ENCODE measurements at regions not wholly inside any gene's neighbourhood (a gene's known extent, or its start where the extent isn't known, plus 50 kb on each side); places are given as distances from the start of the nearest gene placed in this dataset.
"Not testable (repeated sequence)": the region's sequence is repeated elsewhere in the genome, so short reads cannot be mapped to it uniquely, and the experiment has no call there.

- no peak for DNase-seq
Observed at GRCh38 chr6:6873778-6874177, 234.0 kb upstream of the RREB1 start.

- no peak for DNase-seq
Observed at GRCh38 chr6:6875818-6876470, 231.8 kb upstream of the RREB1 start.

GRCh38 chr6:6877792-6878191 is 230.0 kb upstream of the RREB1 start:
- DNase-seq, result not testable (repeated sequence)

GRCh38 chr6:6878887-6879585 is 228.7 kb upstream of the RREB1 start:
- no peak for DNase-seq

- not testable (repeated sequence) for DNase-seq
Observed at GRCh38 chr6:6879586-6879974, 228.2 kb upstream of the RREB1 start.

- DNase-seq, result no peak
Observed at GRCh38 chr6:6880745-6881437, 226.9 kb upstream of the RREB1 start.

GRCh38 chr6:6881438-6882225 is 226.1 kb upstream of the RREB1 start:
- DNase-seq, result no peak

GRCh38 chr6:6882592-6882991 is 225.2 kb upstream of the RREB1 start:
- DNase-seq, result no peak

GRCh38 chr6:6883011-6883410 is 224.8 kb upstream of the RREB1 start:
- no peak for DNase-seq

GRCh38 chr6:6884193-6884627 is 223.6 kb upstream of the RREB1 start:
- DNase-seq, result no peak

- DNase-seq, result no peak
Observed at GRCh38 chr6:6884916-6885315, 222.8 kb upstream of the RREB1 start.

GRCh38 chr6:6885521-6886170 is 222.1 kb upstream of the RREB1 start:
- no peak for DNase-seq

- DNase-seq, result no peak
Observed at GRCh38 chr6:6886171-6886885, 221.4 kb upstream of the RREB1 start.

GRCh38 chr6:6886886-6887285 is 220.9 kb upstream of the RREB1 start:
- DNase-seq, result no peak

GRCh38 chr6:6889601-6890000 is 218.2 kb upstream of the RREB1 start:
- DNase-seq, result no peak

- DNase-seq, result no peak
Observed at GRCh38 chr6:6890400-6890858, 217.3 kb upstream of the RREB1 start.

- DNase-seq, result no peak
Observed at GRCh38 chr6:6891125-6891721, 216.5 kb upstream of the RREB1 start.

GRCh38 chr6:6891949-6892461 is 215.8 kb upstream of the RREB1 start:
- no peak for DNase-seq

- DNase-seq, result no peak
Observed at GRCh38 chr6:6892744-6893583, 214.8 kb upstream of the RREB1 start.

GRCh38 chr6:6893701-6894100 is 214.1 kb upstream of the RREB1 start:
- no peak for DNase-seq
